K562 (cell line): ENCODE measurements at regions not wholly inside any gene's neighbourhood (a gene's known extent, or its start where the extent isn't known, plus 50 kb on each side); places are given as distances from the start of the nearest gene placed in this dataset.

Experiments
- BRF2 ChIP-seq: IDR thresholded peaks from 3 replicates; pipeline ENCODE4 v1.6.1; 2011; ENCODE audit warnings: borderline replicate concordance, mild to moderate bottlenecking; ENCODE audit not compliant: insufficient read length, insufficient read depth
- EGR1 ChIP-seq: fragments of 450-650 bp; conservative IDR thresholded peaks from 2 replicates; pipeline ENCODE4 v1.6.1; 2017; ENCODE audit warnings: mild to moderate bottlenecking
- GTF3C2 ChIP-seq: IDR thresholded peaks from 3 replicates; pipeline ENCODE4 v1.6.1; 2011; ENCODE audit warnings: borderline replicate concordance, mild to moderate bottlenecking, moderate library complexity; ENCODE audit not compliant: insufficient read length; ENCODE audit errors: extremely low read depth
- HNRNPH1 ChIP-seq: fragments of 200-400 bp; formaldehyde crosslinking; optimal IDR thresholded peaks from 2 replicates; pipeline ENCODE3; 2017; ENCODE audit warnings: low read depth, mild to moderate bottlenecking, low read length, moderate library complexity
- NFXL1 ChIP-seq: fragments of 450-650 bp; formaldehyde crosslinking; IDR thresholded peaks from 2 replicates; pipeline ENCODE4 v1.4.0; 2021; ENCODE audit warnings: mild to moderate bottlenecking
- TF ChIP-seq, protein P1 (sequence below): sonication (generic); formaldehyde crosslinking; IDR thresholded peaks from 2 replicates; pipeline ENCODE4 v1.5.0; 2020; ENCODE audit warnings: missing genetic modification reagents
- TF ChIP-seq, protein P2 (sequence below), 3 experiments: IDR thresholded peaks in 2 of 3; conservative IDR thresholded peaks in 1 of 3; 2 replicates each; pipeline ENCODE4 v1.5.1; 2011 to 2012; ENCODE audit warnings: low read length in 3 of 3, mild to moderate bottlenecking in 3 of 3, control low read depth in 2 of 3, improper control_type of control experiment in 1 of 3, inconsistent platforms in 1 of 3, low read depth in 1 of 3, mixed read lengths in 1 of 3, moderate library complexity in 1 of 3; ENCODE audit not compliant: insufficient read depth in 2 of 3

- TF ChIP-seq EGR1 (no peak), GTF3C2 (no peak), HNRNPH1 (no peak), NFXL1 (CRISPR knock-in tag) (no peak), BRF2 (no peak)
- TF ChIP-seq, protein P1, sequence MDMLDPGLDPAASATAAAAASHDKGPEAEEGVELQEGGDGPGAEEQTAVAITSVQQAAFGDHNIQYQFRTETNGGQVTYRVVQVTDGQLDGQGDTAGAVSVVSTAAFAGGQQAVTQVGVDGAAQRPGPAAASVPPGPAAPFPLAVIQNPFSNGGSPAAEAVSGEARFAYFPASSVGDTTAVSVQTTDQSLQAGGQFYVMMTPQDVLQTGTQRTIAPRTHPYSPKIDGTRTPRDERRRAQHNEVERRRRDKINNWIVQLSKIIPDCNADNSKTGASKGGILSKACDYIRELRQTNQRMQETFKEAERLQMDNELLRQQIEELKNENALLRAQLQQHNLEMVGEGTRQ, result no peak
- TF ChIP-seq, protein P2, sequence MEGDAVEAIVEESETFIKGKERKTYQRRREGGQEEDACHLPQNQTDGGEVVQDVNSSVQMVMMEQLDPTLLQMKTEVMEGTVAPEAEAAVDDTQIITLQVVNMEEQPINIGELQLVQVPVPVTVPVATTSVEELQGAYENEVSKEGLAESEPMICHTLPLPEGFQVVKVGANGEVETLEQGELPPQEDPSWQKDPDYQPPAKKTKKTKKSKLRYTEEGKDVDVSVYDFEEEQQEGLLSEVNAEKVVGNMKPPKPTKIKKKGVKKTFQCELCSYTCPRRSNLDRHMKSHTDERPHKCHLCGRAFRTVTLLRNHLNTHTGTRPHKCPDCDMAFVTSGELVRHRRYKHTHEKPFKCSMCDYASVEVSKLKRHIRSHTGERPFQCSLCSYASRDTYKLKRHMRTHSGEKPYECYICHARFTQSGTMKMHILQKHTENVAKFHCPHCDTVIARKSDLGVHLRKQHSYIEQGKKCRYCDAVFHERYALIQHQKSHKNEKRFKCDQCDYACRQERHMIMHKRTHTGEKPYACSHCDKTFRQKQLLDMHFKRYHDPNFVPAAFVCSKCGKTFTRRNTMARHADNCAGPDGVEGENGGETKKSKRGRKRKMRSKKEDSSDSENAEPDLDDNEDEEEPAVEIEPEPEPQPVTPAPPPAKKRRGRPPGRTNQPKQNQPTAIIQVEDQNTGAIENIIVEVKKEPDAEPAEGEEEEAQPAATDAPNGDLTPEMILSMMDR (IDR thresholded peaks at IDR 0.05 in 2 of 3, conservative IDR thresholded peaks at IDR 0.05 in 1 of 3; ENCODE audit: insufficient read depth in 2 of 3, low read depth in 1 of 3, low read length in 3 of 3), result no peak
These were observed 449.6 kb upstream of the TOM1L1 start for GRCh38 chr17:54451051-54451450.
